HUES48 (cell line): ENCODE measurements at regions not wholly inside any gene's neighbourhood (a gene's known extent, or its start where the extent isn't known, plus 50 kb on each side); places are given as distances from the start of the nearest gene placed in this dataset.
A peak's percentile ranks its signal among the peaks of the same experiment; 100 is the strongest.

Experiments
- H3K27ac ChIP-seq: one replicate; pipeline ENCODE4 v1.7.0; 2013; ENCODE audit warnings: low read depth, low read length, inconsistent platforms
- H3K27me3 ChIP-seq: 2 replicates; pipeline ENCODE4 v1.6.1; 2013; ENCODE audit warnings: mild to moderate bottlenecking, low read length; ENCODE audit not compliant: control insufficient read depth, insufficient read depth
- H3K36me3 ChIP-seq: 2 replicates; pipeline ENCODE4 v1.6.1; 2013; ENCODE audit warnings: low read length; ENCODE audit not compliant: control insufficient read depth, insufficient read depth
- H3K4me1 ChIP-seq: 2 replicates; pipeline ENCODE4 v1.6.1; 2013; ENCODE audit warnings: mild to moderate bottlenecking, low read length; ENCODE audit not compliant: control insufficient read depth, insufficient read depth
- H3K4me3 ChIP-seq: 2 replicates; pipeline ENCODE4 v1.5.1; 2013; ENCODE audit warnings: mild to moderate bottlenecking, low read depth, low read length
- H3K9ac ChIP-seq: 2 replicates; pipeline ENCODE4 v1.6.1; 2013; ENCODE audit warnings: mild to moderate bottlenecking, low read depth, low read length, moderate library complexity
- H3K9me3 ChIP-seq: 2 replicates; pipeline ENCODE4 v1.6.1; 2013; ENCODE audit warnings: low read length; ENCODE audit not compliant: control insufficient read depth, insufficient read depth

DNA sequence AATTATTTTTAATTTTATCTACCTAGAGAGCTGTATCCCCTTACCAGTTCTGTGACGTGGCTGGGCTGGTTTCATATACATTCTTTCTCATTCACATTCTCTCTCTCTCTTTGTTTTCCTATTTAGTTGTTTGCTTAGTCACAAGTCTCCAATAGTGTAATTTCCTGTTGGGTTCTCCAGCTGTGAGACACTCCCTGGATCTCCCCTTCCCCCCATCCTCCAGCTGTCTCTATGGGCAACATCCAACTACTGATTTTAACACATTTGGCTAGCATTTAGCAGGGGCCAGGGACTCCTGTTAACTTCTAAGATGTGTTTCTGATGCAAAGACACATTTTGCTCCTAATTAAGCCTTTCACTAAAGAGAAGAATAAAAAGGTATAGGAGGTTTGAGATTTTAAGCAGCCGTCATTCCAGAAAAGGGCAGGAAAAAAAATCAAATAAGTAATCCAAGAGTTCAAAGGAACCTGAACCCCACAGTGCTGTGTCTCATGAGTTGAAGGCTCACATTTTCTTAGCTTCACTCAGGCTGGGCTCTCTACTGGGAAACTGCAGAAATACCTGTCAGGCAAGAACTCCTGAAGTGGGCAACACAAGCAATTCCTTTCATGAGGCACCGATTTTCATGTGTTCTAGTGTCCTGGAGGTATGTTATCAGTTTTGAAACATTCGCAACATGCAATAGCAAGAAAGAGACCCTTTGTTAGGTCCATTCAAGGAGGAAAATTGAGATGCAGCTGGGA, 198.7 kb upstream of the C9orf72 start:
- Histone ChIP-seq H3K4me1 (peaks cover 24% of the 10 kb centered on the region), H3K36me3 (no peaks in the 10 kb centered on the region), H3K27ac (peak overlapping the region; percentile 90), H3K9me3 (no peaks in the 10 kb centered on the region), H3K4me3 (0 out of 2 replicates have a peak overlapping the region, but pooled peaks have one; percentile 33), H3K27me3 (no peaks in the 10 kb centered on the region), H3K9ac (peak overlapping the region; percentile 59; the same call in 1 of the 2 replicates)

DNA sequence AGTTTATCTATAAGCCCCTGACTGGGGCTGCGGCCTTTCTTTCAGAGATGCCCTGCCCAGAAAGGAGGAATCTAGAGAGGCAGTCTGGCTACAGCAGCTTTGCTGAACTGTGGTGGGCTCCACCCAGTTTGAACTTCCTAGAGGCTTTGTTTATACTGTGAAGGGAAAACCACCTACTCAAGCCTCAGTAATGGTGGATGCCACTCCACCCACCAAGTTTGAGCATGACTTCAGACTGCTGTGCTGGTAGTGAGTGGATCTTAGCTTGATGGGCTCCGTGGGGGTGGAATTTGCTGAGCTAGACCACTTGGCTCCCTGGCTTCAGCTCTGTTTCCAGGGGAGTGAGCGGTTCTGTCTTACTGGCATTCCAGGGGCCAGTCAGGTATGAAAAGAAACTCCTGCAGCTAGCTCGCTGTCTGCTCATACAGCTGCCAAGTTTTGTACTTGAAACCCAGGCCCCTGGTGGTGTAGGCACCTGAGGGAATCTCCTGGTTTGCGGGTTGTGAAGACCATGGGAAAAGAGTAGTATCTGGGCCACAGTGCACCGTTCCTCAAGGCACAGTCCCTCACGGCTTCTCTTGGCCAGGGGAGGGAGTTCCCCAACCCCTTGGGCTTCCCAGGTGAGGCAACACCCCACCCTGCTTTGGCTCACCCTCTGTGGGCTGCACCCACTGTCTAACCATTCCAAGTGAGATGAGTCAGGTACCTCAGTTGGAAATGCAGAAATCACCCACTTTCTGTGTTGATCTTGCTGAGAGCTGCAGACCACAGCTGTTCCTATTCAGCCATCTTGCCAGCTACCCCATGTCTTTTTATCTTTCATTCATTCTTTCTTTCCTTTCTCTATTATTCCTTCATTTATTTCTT, 211.8 kb upstream of the C9orf72 start:
- Histone ChIP-seq H3K4me3 (no peak overlapping the region), H3K27me3 (no peaks in the 10 kb centered on the region)

DNA sequence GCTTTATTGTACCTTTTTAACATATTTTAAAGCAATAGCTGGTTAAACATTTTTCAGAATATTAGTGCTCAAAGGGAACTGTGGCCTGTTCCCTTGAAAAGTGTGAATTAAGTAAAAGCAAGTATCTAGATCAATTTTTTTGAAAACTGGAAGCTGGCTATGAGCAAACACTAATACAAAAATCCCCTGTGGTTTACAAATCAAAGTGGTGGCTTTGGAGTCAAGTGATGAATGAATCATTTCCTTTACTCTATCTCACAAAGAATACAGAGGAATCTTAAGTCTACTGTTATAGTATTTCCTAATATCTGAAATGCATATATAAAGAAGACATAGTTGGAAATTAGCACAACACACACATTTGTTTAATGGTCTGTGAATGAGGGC, 212.4 kb upstream of the C9orf72 start:
- no peak overlapping the region for H3K27ac ChIP-seq
- H3K9ac ChIP-seq = no peak overlapping the region

More for the DNA sequence above, 211.8 kb upstream of the C9orf72 start:
- H3K9me3 ChIP-seq = peaks cover 2% of the 10 kb centered on the region; the same call in 1 of the 2 replicates
- H3K27ac ChIP-seq = no peak overlapping the region
- H3K9ac ChIP-seq = no peak overlapping the region
- H3K4me1 ChIP-seq = no peaks in the 10 kb centered on the region
- H3K36me3 ChIP-seq = no peaks in the 10 kb centered on the region

DNA sequence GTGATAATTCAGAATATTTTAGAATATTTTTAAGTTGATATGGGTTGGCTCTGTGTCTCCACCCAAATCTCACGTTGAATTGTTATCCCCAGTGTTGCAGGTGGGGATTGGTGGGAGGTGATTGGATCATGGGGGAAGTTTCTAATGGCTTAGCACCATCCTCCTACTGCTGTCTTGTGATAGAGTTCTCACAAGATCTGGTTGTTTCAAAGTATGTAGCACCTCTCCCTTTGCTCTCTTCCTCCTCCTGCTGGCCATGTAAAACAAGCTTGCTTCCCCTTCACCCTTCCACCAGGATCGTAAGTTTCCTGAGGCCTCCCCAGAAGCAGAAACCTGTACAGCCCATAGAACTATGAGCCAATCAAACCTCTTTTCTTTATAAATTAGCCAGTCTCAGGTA, 214.6 kb upstream of the C9orf72 start:
- Histone ChIP-seq H3K4me3 (no peak overlapping the region), H3K9ac (no peak overlapping the region), H3K36me3 (no peaks in the 10 kb centered on the region), H3K27ac (no peak overlapping the region), H3K27me3 (no peaks in the 10 kb centered on the region), H3K9me3 (peaks cover 2% of the 10 kb centered on the region; the same call in 1 of the 2 replicates), H3K4me1 (no peaks in the 10 kb centered on the region)

More for the DNA sequence above, 212.4 kb upstream of the C9orf72 start:
- H3K36me3 ChIP-seq = no peaks in the 10 kb centered on the region
- H3K4me1 ChIP-seq = no peaks in the 10 kb centered on the region
- no peak overlapping the region for H3K4me3 ChIP-seq
- H3K9me3 ChIP-seq = peaks cover 2% of the 10 kb centered on the region; the same call in 1 of the 2 replicates
- no peaks in the 10 kb centered on the region for H3K27me3 ChIP-seq

DNA sequence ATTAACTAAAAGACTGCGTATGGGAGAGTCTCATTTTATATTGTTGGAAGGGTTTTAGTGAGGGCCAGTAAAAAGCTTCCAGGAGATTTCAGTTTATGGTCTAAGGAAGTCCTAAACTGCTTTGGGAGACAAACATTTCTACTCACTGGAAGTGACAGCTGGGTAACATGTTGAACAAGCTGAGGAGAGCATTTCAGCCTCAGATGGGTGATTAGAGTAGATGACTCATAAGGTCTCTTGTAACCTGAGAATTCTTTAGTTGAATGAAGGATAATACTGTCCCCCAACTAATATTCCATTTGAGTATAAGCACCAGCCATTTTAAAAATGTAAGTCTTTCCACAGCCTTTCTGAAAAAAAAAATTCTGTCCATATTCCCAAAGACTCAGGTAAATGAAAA, 218.0 kb upstream of the C9orf72 start:
- Histone ChIP-seq H3K4me3 (no peak overlapping the region), H3K9me3 (peaks cover 2% of the 10 kb centered on the region; the same call in 1 of the 2 replicates), H3K36me3 (no peaks in the 10 kb centered on the region), H3K27ac (no peak overlapping the region), H3K27me3 (no peaks in the 10 kb centered on the region), H3K9ac (no peak overlapping the region), H3K4me1 (no peaks in the 10 kb centered on the region)

DNA sequence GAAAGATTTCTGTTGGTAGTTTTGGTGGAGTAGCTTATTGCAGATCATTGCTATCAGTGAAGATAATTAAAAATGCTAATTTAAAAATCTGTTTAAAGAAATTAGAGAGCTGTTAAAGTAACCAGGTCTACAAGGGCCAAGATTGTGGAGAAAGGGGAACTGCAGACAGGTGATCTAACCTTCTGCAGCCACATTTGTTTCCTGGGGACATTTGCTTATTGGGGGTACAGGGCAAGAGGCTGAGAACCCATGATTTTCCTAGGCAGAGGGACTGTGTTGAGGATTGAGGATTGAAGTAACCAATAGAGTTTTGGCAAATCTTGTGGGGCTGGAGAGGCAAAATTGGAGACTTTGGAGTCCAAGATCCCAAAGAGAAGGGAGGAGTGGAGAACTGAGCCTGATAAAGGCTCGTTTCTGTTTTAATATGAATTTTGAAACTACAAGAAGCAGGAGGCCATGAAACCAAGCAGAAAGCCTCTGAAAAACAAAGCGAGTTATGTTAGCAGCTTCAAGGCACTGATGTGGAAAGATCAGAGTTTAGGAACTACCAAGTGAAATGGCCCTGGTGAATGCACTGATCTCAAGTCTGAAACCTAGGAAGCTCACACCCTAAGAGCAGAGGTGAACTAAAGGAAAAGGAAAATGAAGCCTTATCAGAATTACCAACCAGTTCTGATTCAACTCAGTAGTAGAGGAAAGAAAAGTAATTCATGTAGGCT, 219.8 kb upstream of the C9orf72 start:
- Histone ChIP-seq H3K4me1 (no peaks in the 10 kb centered on the region), H3K4me3 (no peak overlapping the region), H3K36me3 (no peaks in the 10 kb centered on the region), H3K27ac (no peak overlapping the region), H3K27me3 (no peaks in the 10 kb centered on the region), H3K9ac (no peak overlapping the region), H3K9me3 (peaks cover 2% of the 10 kb centered on the region; the same call in 1 of the 2 replicates)

DNA sequence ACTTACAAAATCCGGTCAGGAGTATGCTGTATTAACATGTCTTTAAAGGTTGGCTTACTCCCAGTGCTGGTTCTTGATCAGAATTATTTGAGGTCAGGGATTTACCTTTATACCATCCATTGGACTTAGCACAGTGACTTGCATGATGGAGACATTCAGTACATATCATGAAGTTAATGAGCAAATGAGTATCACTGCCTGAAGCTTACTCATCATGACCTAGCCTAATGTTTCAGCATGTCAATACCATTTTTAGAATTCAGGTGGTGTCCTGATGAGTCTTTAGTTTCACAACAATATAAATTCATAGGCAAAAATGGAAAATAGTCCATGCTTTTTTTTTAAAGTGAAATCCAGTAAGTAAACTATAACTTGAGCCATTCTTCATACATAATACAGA, 226.0 kb upstream of the C9orf72 start:
- Histone ChIP-seq H3K4me1 (no peaks in the 10 kb centered on the region), H3K27me3 (no peaks in the 10 kb centered on the region), H3K9me3 (no peaks in the 10 kb centered on the region), H3K4me3 (no peak overlapping the region), H3K27ac (no peak overlapping the region), H3K36me3 (no peaks in the 10 kb centered on the region), H3K9ac (no peak overlapping the region)

DNA sequence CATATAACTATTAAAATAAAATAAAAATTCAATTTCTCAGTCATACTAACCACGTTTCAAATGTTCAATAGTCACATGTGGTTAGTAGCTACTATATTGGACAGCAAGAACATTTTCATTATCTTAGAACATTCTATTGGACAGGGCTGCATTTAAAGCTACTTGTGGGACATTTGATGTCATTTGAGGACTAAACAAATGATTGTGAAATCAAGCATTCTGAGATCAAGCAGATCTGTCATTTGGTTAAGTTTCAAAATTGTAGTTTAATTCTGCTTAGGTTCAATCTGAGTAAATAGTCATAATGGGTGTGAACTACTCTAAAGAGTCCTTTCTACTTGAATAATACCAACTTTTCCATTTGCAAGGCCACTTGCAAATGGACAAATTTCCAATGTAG, 226.9 kb upstream of the C9orf72 start:
- Histone ChIP-seq H3K9me3 (no peaks in the 10 kb centered on the region), H3K27ac (no peak overlapping the region), H3K27me3 (no peaks in the 10 kb centered on the region), H3K36me3 (no peaks in the 10 kb centered on the region), H3K4me1 (no peaks in the 10 kb centered on the region), H3K4me3 (no peak overlapping the region), H3K9ac (no peak overlapping the region)

DNA sequence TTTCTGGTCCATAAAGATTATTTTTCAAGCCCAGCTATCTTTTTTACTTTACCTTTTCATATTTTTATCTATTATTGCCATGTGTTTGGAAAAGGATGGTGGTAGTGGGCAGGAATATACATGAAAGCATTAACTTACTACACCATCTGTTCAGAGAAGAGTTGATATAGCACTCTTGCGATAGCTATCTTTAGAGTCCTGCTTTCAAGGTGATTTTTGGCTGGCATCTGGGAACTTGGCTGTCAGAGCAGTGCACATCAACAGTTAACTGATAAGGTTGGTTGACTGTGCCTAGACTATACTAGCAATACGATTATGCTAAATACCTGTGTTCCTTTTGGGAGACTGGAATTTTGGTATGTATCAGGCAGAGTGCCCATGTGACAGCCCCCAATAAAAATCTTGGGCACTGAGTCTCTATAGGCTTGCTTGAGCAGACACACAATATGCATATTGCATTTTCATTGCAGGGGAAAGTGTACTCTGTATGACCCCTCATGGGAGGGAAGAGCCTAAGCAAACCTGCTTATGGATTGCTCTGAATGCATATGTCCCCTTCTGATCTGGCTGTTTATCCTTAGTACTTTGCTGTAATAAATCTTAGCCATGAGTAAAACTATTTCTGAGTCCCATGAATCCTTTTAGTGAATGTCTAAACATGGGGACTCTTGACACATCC, 227.6 kb upstream of the C9orf72 start:
- Histone ChIP-seq H3K27ac (no peak overlapping the region), H3K27me3 (no peaks in the 10 kb centered on the region), H3K4me3 (no peak overlapping the region), H3K4me1 (no peaks in the 10 kb centered on the region), H3K9ac (no peak overlapping the region), H3K36me3 (no peaks in the 10 kb centered on the region), H3K9me3 (no peaks in the 10 kb centered on the region)

DNA sequence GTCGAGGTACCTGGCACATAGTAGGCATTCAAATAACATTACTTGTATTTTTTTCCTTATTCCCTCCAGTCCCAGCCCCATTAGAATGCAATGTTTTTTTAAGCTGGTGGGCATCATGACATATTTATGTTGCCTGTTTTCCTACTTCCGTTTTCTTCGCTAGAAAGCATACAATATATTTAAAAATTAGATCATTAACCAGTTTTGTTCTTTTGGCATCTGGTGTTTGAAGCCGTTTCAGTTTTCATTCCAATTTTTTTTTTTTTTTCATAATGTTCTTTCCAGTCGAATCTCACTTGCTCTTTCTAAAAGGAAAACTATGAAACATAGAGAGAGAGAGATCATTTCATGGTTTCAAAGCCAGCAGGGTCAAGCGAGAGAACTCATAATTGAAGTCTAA, 228.3 kb upstream of the C9orf72 start:
- Histone ChIP-seq H3K27me3 (no peaks in the 10 kb centered on the region), H3K9me3 (no peaks in the 10 kb centered on the region), H3K4me3 (no peak overlapping the region), H3K4me1 (no peaks in the 10 kb centered on the region), H3K27ac (no peak overlapping the region), H3K9ac (no peak overlapping the region), H3K36me3 (no peaks in the 10 kb centered on the region)
